Fibroblast of lung (primary cell): ENCODE measurements at regions not wholly inside any gene's neighbourhood (a gene's known extent, or its start where the extent isn't known, plus 50 kb on each side); places are given as distances from the start of the nearest gene placed in this dataset.

Experiments
- CTCF ChIP-seq, 2 donors: IDR thresholded peaks in 1 of 2; conservative IDR thresholded peaks in 1 of 2; 1 replicate in 1 of 2; 2 replicates in 1 of 2; pipeline ENCODE4 v1.5.1; 2011 to 2012; ENCODE audit warnings: low read length in 2 of 2, control low read depth in 1 of 2, inconsistent platforms in 1 of 2, low read depth in 1 of 2, mild to moderate bottlenecking in 1 of 2
- EZH2 ChIP-seq: IDR thresholded peaks from 2 replicates; pipeline ENCODE4 v1.5.1; 2012; ENCODE audit warnings: low read length, control low read depth, mild to moderate bottlenecking; ENCODE audit errors: missing control alignments

- TF ChIP-seq CTCF (conservative IDR thresholded peaks at IDR 0.05 in 1 of 2, IDR thresholded peaks at IDR 0.05 in 1 of 2; ENCODE audit: low read depth in 1 of 2, low read length in 2 of 2) (no peak), EZH2 (no peak)
These were observed 50.9 kb upstream of the A1CF start for GRCh38 chr10:50936335-50936734.
